GM12878 (cell line): ENCODE measurements at regions not wholly inside any gene's neighbourhood (a gene's known extent, or its start where the extent isn't known, plus 50 kb on each side); places are given as distances from the start of the nearest gene placed in this dataset.
"Not testable (repeated sequence)": the region's sequence is repeated elsewhere in the genome, so short reads cannot be mapped to it uniquely, and the experiment has no call there.

ENCODE experiments used
- ATAC-seq: fragments of 200-7000 bp; cut with Tn5 transposase; 3 replicates; pipeline ENCODE4 v1.9.1; 2020; ENCODE audit warnings: mild to moderate bottlenecking, moderate library complexity
- BruUV-seq: library from RNA; stranded (reverse); fragments of 400-500 nt; replicated peaks from 2 replicates; lab custom pipeline; 2021; lab: Mats Ljungman, UMichigan
- CTCF ChIA-PET: fragments of 300-600 bp; sonication (Branson Sonifier 250); formaldehyde crosslinking; extraction: SDS; loops from one replicate; lab custom pipeline; 2021; ENCODE audit warnings: inconsistent platforms; lab: Yijun Ruan, JAX
- POLR2A ChIA-PET: fragments of 350-600 bp; formaldehyde crosslinking; extraction: SDS; loops from one replicate; lab custom pipeline; 2021; ENCODE audit warnings: inconsistent platforms; lab: Charles Lee
- RAD21 ChIA-PET: fragments of 300-600 bp; sonication (Branson Sonifier 250); formaldehyde crosslinking; loops from one replicate; lab custom pipeline; 2023; ENCODE audit warnings: antibody characterized with exemption; ENCODE audit not compliant: unreplicated experiment; lab: Charles Lee
- SMC1A ChIA-PET: fragments of 300-600 bp; sonication (Branson Sonifier 250); formaldehyde crosslinking; loops from one replicate; lab custom pipeline; 2023; ENCODE audit not compliant: unreplicated experiment, uncharacterized antibody; lab: Charles Lee
- DNase-seq: peaks from one replicate; pipeline ENCODE4 v3.0.0-alpha.2; 2011; ENCODE audit warnings: low read depth, low spot score
- FAIRE-seq: peaks from 3 replicates; lab custom pipeline; 2011; peaks lifted over from hg19 to GRCh38; lab: Jason Lieb, UNC
- H2AFZ ChIP-seq: 2 replicates; pipeline ENCODE4 v1.6.0; 2011; ENCODE audit warnings: low read depth, low read length, control low read depth; ENCODE audit not compliant: control insufficient read depth
- H3K27ac ChIP-seq: 2 replicates; pipeline ENCODE4 v1.5.1; 2011; ENCODE audit warnings: control low read depth; ENCODE audit not compliant: control insufficient read depth, insufficient read depth
- H3K27me3 ChIP-seq, 2 experiments: replicated peaks in 1 of 2; 2 replicates each; pipeline versions ENCODE4 v1.6.0 to v1.6.1; 2011; ENCODE audit warnings: low read length in 1 of 2; ENCODE audit not compliant: control insufficient read depth in 2 of 2, insufficient read depth in 2 of 2
- H3K36me3 ChIP-seq, 2 experiments: 2 replicates each; pipeline ENCODE4 v1.5.1; 2011; ENCODE audit warnings: low read length in 1 of 2; ENCODE audit not compliant: control insufficient read depth in 2 of 2, insufficient read depth in 2 of 2
- H3K4me1 ChIP-seq: 2 replicates; pipeline ENCODE4 v1.6.1; 2011; ENCODE audit warnings: mild to moderate bottlenecking, low read length, moderate library complexity, mixed read lengths; ENCODE audit not compliant: control insufficient read depth, insufficient read depth
- H3K4me2 ChIP-seq: 2 replicates; pipeline ENCODE4 v1.6.0; 2011; ENCODE audit warnings: control low read depth; ENCODE audit not compliant: control insufficient read depth, insufficient read depth
- H3K4me3 ChIP-seq: fragments of 200-600 bp; sonication (generic); 2 replicates; pipeline ENCODE4 v1.5.1; 2016
- H3K79me2 ChIP-seq: 2 replicates; pipeline ENCODE4 v1.6.0; 2011; ENCODE audit warnings: low read length; ENCODE audit not compliant: control insufficient read depth, insufficient read depth
- H3K9ac ChIP-seq: 2 replicates; pipeline ENCODE4 v1.8.0; 2011; ENCODE audit warnings: low read length, control low read depth, mixed read lengths; ENCODE audit not compliant: control insufficient read depth, insufficient read depth
- H3K9me3 ChIP-seq: replicated peaks from 3 replicates; pipeline ENCODE4 v1.5.1; 2011; ENCODE audit warnings: mild to moderate bottlenecking, low read length; ENCODE audit not compliant: control insufficient read depth, insufficient read depth
- H4K20me1 ChIP-seq: 2 replicates; pipeline ENCODE4 v1.6.0; 2011; ENCODE audit not compliant: control insufficient read depth, insufficient read depth
- RAD21 ChIP-seq: IDR thresholded peaks from 2 replicates; pipeline ENCODE4 v1.6.1; 2011; ENCODE audit warnings: mild to moderate bottlenecking, low read depth, low read length, moderate library complexity; ENCODE audit not compliant: insufficient read depth
- WGBS: methylation state at CpG from one replicate; pipeline ENCODE4 v1.1.6; 2016; ENCODE audit warnings: low lambda C conversion rate; ENCODE audit not compliant: insufficient replicate concordance, insufficient coverage; ENCODE audit errors: missing lambda C conversion rate; 5-methylcytosine and 5-hydroxymethylcytosine counted together
- in situ Hi-C: fragments of 300-500 bp; cut with MboI; formaldehyde crosslinking; loops from 9 replicates; pipeline ENCODE4 v1.14.3; 2018; ENCODE audit warnings: mixed read lengths
- intact Hi-C: fragments of 100-400 bp; cut with micrococcal nuclease; formaldehyde crosslinking; loops from one replicate; pipeline ENCODE4 v1.14.2; 2022; ENCODE audit not compliant: unreplicated experiment
- TF ChIP-seq, protein P1 (sequence below), 3 experiments: IDR thresholded peaks in 2 of 3; conservative IDR thresholded peaks in 1 of 3; 2 replicates each; pipeline ENCODE4 v1.5.1; 2011; ENCODE audit warnings: low read depth in 3 of 3, low read length in 3 of 3, mild to moderate bottlenecking in 3 of 3, control low read depth in 2 of 3, moderate library complexity in 2 of 3, inconsistent platforms in 1 of 3, mixed read lengths in 1 of 3; ENCODE audit not compliant: control insufficient read depth in 2 of 3, insufficient read depth in 1 of 3; ENCODE audit errors: extremely low read depth in 1 of 3

DNA sequence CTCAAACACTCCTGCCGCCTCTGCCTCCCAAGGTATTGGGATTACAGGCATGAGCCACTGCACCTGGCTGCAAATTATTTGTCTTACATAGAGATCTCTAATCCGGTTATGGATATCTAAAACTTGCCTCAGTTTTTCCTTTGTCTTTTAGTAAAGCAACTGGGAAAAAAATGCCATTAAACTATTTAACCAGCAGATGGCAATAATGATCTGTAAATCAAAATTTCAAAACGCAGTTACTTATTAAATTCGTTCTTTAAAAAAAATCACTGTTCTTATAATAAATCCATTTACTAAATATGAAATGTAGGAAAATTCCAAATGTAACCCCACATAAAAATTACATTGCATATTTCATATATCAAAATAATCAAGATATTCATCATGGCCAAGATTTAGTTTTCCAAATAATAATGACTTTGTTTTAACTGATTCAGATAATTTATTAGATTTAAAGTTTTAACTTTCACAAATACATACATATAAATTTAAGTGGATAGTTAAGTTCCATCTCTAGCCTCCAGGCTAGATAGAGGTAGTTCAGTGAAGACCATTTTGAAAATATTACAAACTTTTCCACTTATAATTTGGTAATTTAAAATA is 125.8 kb downstream of the KBTBD2 start:
- intact Hi-C loops = loop anchor here (10.0 kb wide), 1 partner anchor 339 kb away; the partner anchor contains the start of gene RP9
- H3K36me3 ChIP-seq, ATAC-seq, in situ Hi-C loops, H3K9me3 ChIP-seq, FAIRE-seq, H3K4me3 ChIP-seq, H3K27ac ChIP-seq, H3K9ac ChIP-seq, DNase-seq, H4K20me1 ChIP-seq: not testable (repeated sequence)
- POLR2A ChIA-PET = interaction anchor here (0.6 kb wide), 1 partner anchor 926 kb away, joined by 3 read pairs; no protein-coding TSS in a partner anchor
- SMC1A ChIA-PET = interaction anchor here (0.9 to 2.0 kb wide), 3 partner anchors 275 to 342 kb away, joined by 3 to 10 read pairs (median 4); partner anchors contain the start of gene RP9
- 23% methylated on average over 4 of the region's 4 CpGs for WGBS
- CTCF ChIA-PET = interaction anchor here (0.8 to 1.9 kb wide), 4 partner anchors 81 to 343 kb away, joined by 3 to 8 read pairs (median 7); partner anchors contain the start of gene RP9
- TF ChIP-seq, protein P1, sequence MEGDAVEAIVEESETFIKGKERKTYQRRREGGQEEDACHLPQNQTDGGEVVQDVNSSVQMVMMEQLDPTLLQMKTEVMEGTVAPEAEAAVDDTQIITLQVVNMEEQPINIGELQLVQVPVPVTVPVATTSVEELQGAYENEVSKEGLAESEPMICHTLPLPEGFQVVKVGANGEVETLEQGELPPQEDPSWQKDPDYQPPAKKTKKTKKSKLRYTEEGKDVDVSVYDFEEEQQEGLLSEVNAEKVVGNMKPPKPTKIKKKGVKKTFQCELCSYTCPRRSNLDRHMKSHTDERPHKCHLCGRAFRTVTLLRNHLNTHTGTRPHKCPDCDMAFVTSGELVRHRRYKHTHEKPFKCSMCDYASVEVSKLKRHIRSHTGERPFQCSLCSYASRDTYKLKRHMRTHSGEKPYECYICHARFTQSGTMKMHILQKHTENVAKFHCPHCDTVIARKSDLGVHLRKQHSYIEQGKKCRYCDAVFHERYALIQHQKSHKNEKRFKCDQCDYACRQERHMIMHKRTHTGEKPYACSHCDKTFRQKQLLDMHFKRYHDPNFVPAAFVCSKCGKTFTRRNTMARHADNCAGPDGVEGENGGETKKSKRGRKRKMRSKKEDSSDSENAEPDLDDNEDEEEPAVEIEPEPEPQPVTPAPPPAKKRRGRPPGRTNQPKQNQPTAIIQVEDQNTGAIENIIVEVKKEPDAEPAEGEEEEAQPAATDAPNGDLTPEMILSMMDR (IDR thresholded peaks at IDR 0.05 in 2 of 3, conservative IDR thresholded peaks at IDR 0.05 in 1 of 3; ENCODE audit: control insufficient read depth in 2 of 3, extremely low read depth in 1 of 3, insufficient read depth in 1 of 3, low read depth in 3 of 3, low read length in 3 of 3) = peak in 2 of 3 experiments; percentile 1 to 9; a peak in 1 of 6 replicates
- TF ChIP-seq RAD21 = peak; percentile 41; the same call in 1 of the 2 replicates
- TF ChIP-seq, all 136 proteins: peak for 2; not testable (repeated sequence) for 134
- H3K4me2 ChIP-seq, H2AFZ ChIP-seq, H3K79me2 ChIP-seq, H3K4me1 ChIP-seq, BruUV-seq, H3K27me3 ChIP-seq: not testable (repeated sequence)
- RAD21 ChIA-PET = interaction anchor here (0.8 to 2.3 kb wide), 3 partner anchors 342 to 1168 kb away, joined by 3 to 8 read pairs (median 3); no protein-coding TSS in a partner anchor
